ENCODE measurements at regions not wholly inside any gene's neighbourhood (a gene's known extent, or its start where the extent isn't known, plus 50 kb on each side); places are given as distances from the start of the nearest gene placed in this dataset.

GRCh38 chr9:28232686-28233085 is 659.4 kb upstream of the C9orf72 start:
- Histone ChIP-seq H3K79me2 (ENCODE audit: control insufficient read depth, insufficient read depth, low read length) (no peaks in the 10 kb centered on the region), H3K4me2 (ENCODE audit: insufficient read depth, low read length) (no peak overlapping the region), H3K9me3 (replicated peaks; ENCODE audit: control insufficient read depth, insufficient read depth, low read length) (no peaks in the 10 kb centered on the region), H3K4me1 (ENCODE audit: control insufficient read depth, extremely low read depth, insufficient read depth, low read length) (no peaks in the 10 kb centered on the region), H3K27me3 (ENCODE audit: control insufficient read depth in 2 of 2, insufficient read depth in 2 of 2, low read length in 2 of 2) (no peaks in the 10 kb centered on the region), H3K9ac (replicated peaks; ENCODE audit: extremely low read depth, insufficient read depth, low read length) (no peak overlapping the region), H2AFZ (ENCODE audit: low read depth, low read length) (no peak overlapping the region), H3K36me3 (ENCODE audit: control insufficient read depth in 2 of 2, extremely low read depth in 1 of 2, insufficient read depth in 2 of 2, low read length in 2 of 2) (no peaks in the 10 kb centered on the region), H3K4me3 (replicated peaks in 1 of 3; ENCODE audit: insufficient read depth in 1 of 3, low read depth in 1 of 3, low read length in 3 of 3) (no peak overlapping the region), H4K20me1 (replicated peaks; ENCODE audit: control insufficient read depth, extremely low read depth, insufficient read depth, low read length) (no peaks in the 10 kb centered on the region), H3K27ac (ENCODE audit: insufficient read depth, low read depth, low read length) (no peak overlapping the region), H3K9me1 (replicated peaks; ENCODE audit: control insufficient read depth, extremely low read depth, insufficient read depth, low read length) (no peaks in the 10 kb centered on the region)
- BruUV-seq (replicated peaks), result no TSS peak
- DNase-seq (ENCODE audit: low read depth, low spot score) (no peak), FAIRE-seq (no peak)
- dilution Hi-C loops (cut with MboI; ENCODE audit: extremely low pct_ligation_motif_present, low sequenced_read_pairs) (no loop called here), intact Hi-C loops (cut with micrococcal nuclease) (no loop called here)
- no peak for TF ChIP-seq FOS (IDR thresholded peaks at IDR 0.05; ENCODE audit: borderline replicate concordance, insufficient read depth, low read length)
- no peak for TF ChIP-seq MYC (IDR thresholded peaks at IDR 0.05; ENCODE audit: low read depth, low read length)
- no peak for TF ChIP-seq GATA2 (IDR thresholded peaks at IDR 0.05; ENCODE audit: insufficient read depth, insufficient read length, low read depth, low read length)
- no peak for TF ChIP-seq JUN (IDR thresholded peaks at IDR 0.05; ENCODE audit: borderline replicate concordance, insufficient read depth, insufficient read length, low read depth)
- TF ChIP-seq POLR2AphosphoS5 (IDR thresholded peaks at IDR 0.05; ENCODE audit: insufficient read depth, low read depth, low read length), result no peak
- no peak for TF ChIP-seq MAX (IDR thresholded peaks at IDR 0.05; ENCODE audit: insufficient read depth, insufficient read length)
- no peak for TF ChIP-seq EZH2 (IDR thresholded peaks at IDR 0.05; ENCODE audit: borderline replicate concordance, low read depth, low read length, severe bottlenecking)
- no peak for TF ChIP-seq CTCF (IDR thresholded peaks at IDR 0.05; ENCODE audit: extremely low read depth in 1 of 2, insufficient read depth in 1 of 2, low read depth in 1 of 2, low read length in 2 of 2)
- no peak for TF ChIP-seq POLR2A (IDR thresholded peaks at IDR 0.05; ENCODE audit: low read depth, low read length)
- CTCF ChIA-PET, result no interaction called here
- POLR2A ChIA-PET, result no interaction called here
